Endothelial cell of umbilical vein (primary cell): ENCODE measurements at regions not wholly inside any gene's neighbourhood (a gene's known extent, or its start where the extent isn't known, plus 50 kb on each side); places are given as distances from the start of the nearest gene placed in this dataset.

Source experiments
- BruUV-seq: library from RNA; stranded (reverse); fragments of 400-500 nt; replicated peaks from 2 replicates; lab custom pipeline; 2021; lab: Mats Ljungman, UMichigan
- CTCF ChIA-PET: fragments of 300-600, 350-600 bp; sonication (Branson Sonifier 250); formaldehyde crosslinking; loops from one replicate; lab custom pipeline; 2021; ENCODE audit warnings: antibody characterized with exemption, inconsistent platforms; lab: Charles Lee
- POLR2A ChIA-PET: fragments of 300-600, 350-600 bp; sonication (Branson Sonifier 250); formaldehyde crosslinking; loops from one replicate; lab custom pipeline; 2021; ENCODE audit warnings: antibody characterized with exemption, inconsistent platforms; lab: Charles Lee
- DNase-seq: peaks from one replicate; pipeline ENCODE4 v3.0.0-alpha.2; 2011; ENCODE audit warnings: low read depth, low spot score
- FAIRE-seq: peaks from 2 replicates; lab custom pipeline; 2011; peaks lifted over from hg19 to GRCh38; lab: Jason Lieb, UNC
- H2AFZ ChIP-seq: 2 replicates; pipeline ENCODE4 v1.6.0; 2012; ENCODE audit warnings: low read depth, low read length, control low read depth, inconsistent platforms
- H3K27ac ChIP-seq: 2 replicates; pipeline ENCODE4 v1.5.1; 2011; ENCODE audit warnings: low read depth, mild to moderate bottlenecking, control low read depth, low read length, moderate library complexity; ENCODE audit not compliant: insufficient read depth
- H3K27me3 ChIP-seq, 2 experiments: 2 replicates each; pipeline versions ENCODE4 v1.6.0 to v1.6.1; 2011; ENCODE audit warnings: low read length in 2 of 2, mixed read lengths in 1 of 2; ENCODE audit not compliant: control insufficient read depth in 2 of 2, insufficient read depth in 2 of 2
- H3K36me3 ChIP-seq, 2 experiments: 2 replicates in 1 of 2; 3 replicates in 1 of 2; pipeline ENCODE4 v1.5.1; 2011; ENCODE audit warnings: low read length in 2 of 2, mild to moderate bottlenecking in 1 of 2, moderate library complexity in 1 of 2; ENCODE audit not compliant: control insufficient read depth in 2 of 2, insufficient read depth in 2 of 2; ENCODE audit errors: extremely low read depth in 1 of 2
- H3K4me1 ChIP-seq: 3 replicates; pipeline ENCODE4 v1.5.1; 2011; ENCODE audit warnings: mild to moderate bottlenecking, low read length; ENCODE audit not compliant: control insufficient read depth, insufficient read depth; ENCODE audit errors: extremely low read depth
- H3K4me2 ChIP-seq: 2 replicates; pipeline ENCODE4 v1.6.1; 2011; ENCODE audit warnings: low read length, control low read depth, mixed read lengths; ENCODE audit not compliant: insufficient read depth
- H3K4me3 ChIP-seq, 3 experiments: fragments of 200-600 bp in 1 of 3; sonication (generic), shearing (Covaris generic) in 1 of 3; replicated peaks in 1 of 3; 2 replicates each; pipeline ENCODE4 v1.5.1; 2011 to 2016; ENCODE audit warnings: control low read depth in 3 of 3, low read length in 3 of 3, mild to moderate bottlenecking in 2 of 3, inconsistent platforms in 1 of 3, low read depth in 1 of 3, moderate library complexity in 1 of 3; ENCODE audit not compliant: insufficient read depth in 1 of 3
- H3K79me2 ChIP-seq: 2 replicates; pipeline ENCODE4 v1.6.0; 2012; ENCODE audit warnings: low read length, inconsistent platforms; ENCODE audit not compliant: control insufficient read depth, insufficient read depth
- H3K9ac ChIP-seq: replicated peaks from 2 replicates; pipeline ENCODE3; 2011; ENCODE audit warnings: low read length, control low read depth; ENCODE audit not compliant: insufficient read depth; ENCODE audit errors: extremely low read depth
- H3K9me1 ChIP-seq: replicated peaks from 3 replicates; pipeline ENCODE4 v1.6.0; 2011; ENCODE audit warnings: mild to moderate bottlenecking, low read length; ENCODE audit not compliant: control insufficient read depth, insufficient read depth; ENCODE audit errors: extremely low read depth
- H3K9me3 ChIP-seq: replicated peaks from 2 replicates; pipeline ENCODE4 v1.5.1; 2012; ENCODE audit warnings: low read length, inconsistent platforms; ENCODE audit not compliant: control insufficient read depth, insufficient read depth
- H4K20me1 ChIP-seq: replicated peaks from 2 replicates; pipeline ENCODE3; 2011; ENCODE audit warnings: mild to moderate bottlenecking, low read length; ENCODE audit not compliant: control insufficient read depth, insufficient read depth; ENCODE audit errors: extremely low read depth
- EZH2 ChIP-seq: IDR thresholded peaks from 2 replicates; pipeline ENCODE4 v1.6.1; 2012; ENCODE audit warnings: borderline replicate concordance, low read depth, mild to moderate bottlenecking, moderate library complexity, low read length, inconsistent platforms; ENCODE audit not compliant: severe bottlenecking
- FOS ChIP-seq: IDR thresholded peaks from 2 replicates; pipeline ENCODE4 v1.6.1; 2011; ENCODE audit warnings: mild to moderate bottlenecking, low read length, moderate library complexity, borderline replicate concordance; ENCODE audit not compliant: insufficient read depth
- GATA2 ChIP-seq: IDR thresholded peaks from 2 replicates; pipeline ENCODE4 v1.7.0; 2011; ENCODE audit warnings: low read depth, mild to moderate bottlenecking, moderate library complexity, mixed read lengths, low read length; ENCODE audit not compliant: insufficient read length, insufficient read depth
- JUN ChIP-seq: IDR thresholded peaks from 2 replicates; pipeline ENCODE4 v1.6.1; 2011; ENCODE audit warnings: borderline replicate concordance, low read depth; ENCODE audit not compliant: insufficient read length, insufficient read depth
- MAX ChIP-seq: IDR thresholded peaks from 2 replicates; pipeline ENCODE4 v1.6.1; 2011; ENCODE audit not compliant: insufficient read depth, insufficient read length
- MYC ChIP-seq: IDR thresholded peaks from one replicate; pipeline ENCODE4 v1.6.1; 2011; ENCODE audit warnings: mild to moderate bottlenecking, low read depth, low read length
- POLR2A ChIP-seq: IDR thresholded peaks from 2 replicates; pipeline ENCODE4 v1.6.1; 2012; ENCODE audit warnings: low read depth, mild to moderate bottlenecking, control low read depth, low read length
- POLR2AphosphoS5 ChIP-seq: IDR thresholded peaks from 2 replicates; pipeline ENCODE4 v1.6.1; 2012; ENCODE audit warnings: low read depth, mild to moderate bottlenecking, control low read depth, low read length, moderate library complexity; ENCODE audit not compliant: insufficient read depth
- dilution Hi-C: fragments of 300-500 bp; cut with MboI; formaldehyde crosslinking; loops from one replicate; pipeline ENCODE4 v1.15.0; 2019; ENCODE audit warnings: low sequenced_read_pairs; ENCODE audit not compliant: extremely low pct_ligation_motif_present
- intact Hi-C: fragments of 100-400 bp; cut with micrococcal nuclease; formaldehyde crosslinking; loops from one replicate; pipeline ENCODE4 v1.10.0; 2022
- TF ChIP-seq, protein P1 (sequence below), 2 donors: IDR thresholded peaks; 1 replicate in 1 of 2; 2 replicates in 1 of 2; pipeline ENCODE4 v1.5.1; 2011; ENCODE audit warnings: low read length in 2 of 2, mild to moderate bottlenecking in 2 of 2, moderate library complexity in 2 of 2, control low read depth in 1 of 2, inconsistent platforms in 1 of 2, low read depth in 1 of 2; ENCODE audit not compliant: insufficient read depth in 1 of 2; ENCODE audit errors: extremely low read depth in 1 of 2

GRCh38 chr6:74103417-74103816, 407.4 kb downstream of the CD109 start:
- TF ChIP-seq POLR2AphosphoS5: no peak
- TF ChIP-seq JUN: no peak
- TF ChIP-seq, protein P1, sequence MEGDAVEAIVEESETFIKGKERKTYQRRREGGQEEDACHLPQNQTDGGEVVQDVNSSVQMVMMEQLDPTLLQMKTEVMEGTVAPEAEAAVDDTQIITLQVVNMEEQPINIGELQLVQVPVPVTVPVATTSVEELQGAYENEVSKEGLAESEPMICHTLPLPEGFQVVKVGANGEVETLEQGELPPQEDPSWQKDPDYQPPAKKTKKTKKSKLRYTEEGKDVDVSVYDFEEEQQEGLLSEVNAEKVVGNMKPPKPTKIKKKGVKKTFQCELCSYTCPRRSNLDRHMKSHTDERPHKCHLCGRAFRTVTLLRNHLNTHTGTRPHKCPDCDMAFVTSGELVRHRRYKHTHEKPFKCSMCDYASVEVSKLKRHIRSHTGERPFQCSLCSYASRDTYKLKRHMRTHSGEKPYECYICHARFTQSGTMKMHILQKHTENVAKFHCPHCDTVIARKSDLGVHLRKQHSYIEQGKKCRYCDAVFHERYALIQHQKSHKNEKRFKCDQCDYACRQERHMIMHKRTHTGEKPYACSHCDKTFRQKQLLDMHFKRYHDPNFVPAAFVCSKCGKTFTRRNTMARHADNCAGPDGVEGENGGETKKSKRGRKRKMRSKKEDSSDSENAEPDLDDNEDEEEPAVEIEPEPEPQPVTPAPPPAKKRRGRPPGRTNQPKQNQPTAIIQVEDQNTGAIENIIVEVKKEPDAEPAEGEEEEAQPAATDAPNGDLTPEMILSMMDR (IDR thresholded peaks at IDR 0.05; ENCODE audit: extremely low read depth in 1 of 2, insufficient read depth in 1 of 2, low read depth in 1 of 2, low read length in 2 of 2): no peak
- no peak for TF ChIP-seq MYC
- no peak for TF ChIP-seq MAX
- no peak for TF ChIP-seq GATA2
- TF ChIP-seq FOS: no peak
- no peak for TF ChIP-seq POLR2A
- no peak for TF ChIP-seq EZH2
- H3K9me3 ChIP-seq: no peaks in the 10 kb centered on the region
- H3K79me2 ChIP-seq: no peaks in the 10 kb centered on the region
- H3K36me3 ChIP-seq: no peaks in the 10 kb centered on the region
- no peak overlapping the region for H3K4me2 ChIP-seq
- dilution Hi-C loops: no loop called here
- BruUV-seq: no TSS peak
- DNase-seq (no peak), FAIRE-seq (no peak)
- no peaks in the 10 kb centered on the region for H3K9me1 ChIP-seq
- ChIA-PET CTCF (interaction anchor here (1.0 to 1.6 kb wide), 2 partner anchors 12 to 15 kb away, joined by 3 to 18 read pairs; no protein-coding TSS in a partner anchor), POLR2A (no interaction called here)
- peaks cover 3 to 4% of the 10 kb centered on the region in 2 experiments for H3K27me3 ChIP-seq
- intact Hi-C loops: loop anchor here (10.0 kb wide), 1 partner anchor 111 kb away; no protein-coding TSS in a partner anchor
- no peak overlapping the region for H3K4me3 ChIP-seq
- no peak overlapping the region for H3K9ac ChIP-seq
- H2AFZ ChIP-seq: no peak overlapping the region
- H3K27ac ChIP-seq: no peak overlapping the region
- no peaks in the 10 kb centered on the region for H3K4me1 ChIP-seq
- H4K20me1 ChIP-seq: no peaks in the 10 kb centered on the region
